H1 (cell line): ENCODE measurements at regions not wholly inside any gene's neighbourhood (a gene's known extent, or its start where the extent isn't known, plus 50 kb on each side); places are given as distances from the start of the nearest gene placed in this dataset.
A peak's percentile ranks its signal among the peaks of the same experiment; 100 is the strongest.

Source experiments
- CTCF ChIA-PET: fragments of 300-600 bp; sonication (Branson Sonifier 250); formaldehyde crosslinking; loops from one replicate; lab custom pipeline; 2021; ENCODE audit not compliant: partially characterized antibody; lab: Charles Lee
- POLR2A ChIA-PET: fragments of 300-600 bp; sonication (Branson Sonifier 250); formaldehyde crosslinking; loops from one replicate; lab custom pipeline; 2021; ENCODE audit warnings: inconsistent platforms; ENCODE audit not compliant: partially characterized antibody; lab: Charles Lee
- DNase-seq, 2 experiments: peaks; one replicate each; pipeline versions ENCODE4 v3.0.0 to v3.0.0-alpha.2; 2010 to 2022; ENCODE audit warnings: low spot score in 2 of 2, low read depth in 1 of 2, mixed read lengths in 1 of 2
- FAIRE-seq: peaks from 2 replicates; lab custom pipeline; 2011; peaks lifted over from hg19 to GRCh38; lab: Jason Lieb, UNC
- H2AFZ ChIP-seq: 2 replicates; pipeline ENCODE4 v1.8.1; 2012; ENCODE audit warnings: low read length, inconsistent platforms
- H2AK5ac ChIP-seq: 2 replicates; pipeline ENCODE4 v1.6.1; 2013; ENCODE audit warnings: low read depth, low read length
- H2BK120ac ChIP-seq: replicated peaks from 2 replicates; pipeline ENCODE3; 2013; ENCODE audit warnings: low read depth, low read length, inconsistent platforms
- H2BK12ac ChIP-seq: 2 replicates; pipeline ENCODE4 v1.6.1; 2013; ENCODE audit warnings: low read depth, low read length
- H2BK15ac ChIP-seq: 2 replicates; pipeline ENCODE4 v1.6.1; 2013; ENCODE audit warnings: low read length
- H2BK20ac ChIP-seq: 2 replicates; pipeline ENCODE4 v1.6.1; 2013; ENCODE audit warnings: low read length
- H2BK5ac ChIP-seq: 2 replicates; pipeline ENCODE4 v1.6.1; 2013; ENCODE audit warnings: low read depth, low read length
- H3K14ac ChIP-seq: 2 replicates; pipeline ENCODE4 v1.6.1; 2013; ENCODE audit warnings: inconsistent platforms; ENCODE audit not compliant: insufficient read length
- H3K18ac ChIP-seq: 2 replicates; pipeline ENCODE4 v1.6.1; 2013; ENCODE audit warnings: low read length; ENCODE audit errors: extremely low read depth
- H3K23ac ChIP-seq: 2 replicates; pipeline ENCODE4 v1.6.1; 2013; ENCODE audit warnings: inconsistent platforms; ENCODE audit not compliant: insufficient read length
- H3K23me2 ChIP-seq: 2 replicates; pipeline ENCODE4 v1.6.1; 2013; ENCODE audit warnings: low read depth, low read length
- H3K27ac ChIP-seq: 2 replicates; pipeline ENCODE4 v1.6.1; 2011; ENCODE audit warnings: low read depth, low read length, inconsistent platforms
- H3K27me3 ChIP-seq, 4 experiments: replicated peaks in 1 of 4; 1 replicate in 1 of 4; 2 replicates in 3 of 4; pipeline versions ENCODE4 v1.6.1 to v1.8.1; 2011 to 2013; ENCODE audit warnings: low read length in 3 of 4, mild to moderate bottlenecking in 3 of 4, inconsistent platforms in 2 of 4, mixed read lengths in 2 of 4, moderate library complexity in 1 of 4; ENCODE audit not compliant: control insufficient read depth in 3 of 4, insufficient read depth in 3 of 4; ENCODE audit errors: extremely low read depth in 1 of 4
- H3K36me3 ChIP-seq, 4 experiments: 2 replicates each; pipeline versions ENCODE4 v1.6.1 to v1.8.1; 2011 to 2013; ENCODE audit warnings: mild to moderate bottlenecking in 4 of 4, low read length in 3 of 4, moderate library complexity in 2 of 4, control low read depth in 1 of 4, inconsistent platforms in 1 of 4; ENCODE audit not compliant: insufficient read depth in 4 of 4, control insufficient read depth in 2 of 4
- H3K4ac ChIP-seq: replicated peaks from 2 replicates; pipeline ENCODE3; 2013; ENCODE audit warnings: low read length, low read depth, mixed read lengths, inconsistent platforms; ENCODE audit not compliant: insufficient read length
- H3K4me1 ChIP-seq, 4 experiments: replicated peaks in 1 of 4; 1 replicate in 1 of 4; 2 replicates in 3 of 4; pipeline versions ENCODE4 v1.6.1 to v1.8.1; 2011 to 2013; ENCODE audit warnings: low read length in 3 of 4, inconsistent platforms in 2 of 4, mixed read lengths in 1 of 4; ENCODE audit not compliant: insufficient read depth in 4 of 4, control insufficient read depth in 3 of 4
- H3K4me2 ChIP-seq, 2 experiments: 2 replicates each; pipeline versions ENCODE4 v1.6.1 to v1.8.1; 2011 to 2013; ENCODE audit warnings: low read depth in 2 of 2, low read length in 2 of 2, control low read depth in 1 of 2, inconsistent platforms in 1 of 2, mild to moderate bottlenecking in 1 of 2; ENCODE audit not compliant: insufficient read depth in 1 of 2
- H3K4me3 ChIP-seq, 4 experiments: fragments of 200-600, 300-600 bp in 1 of 4; sonication (generic), shearing (Covaris generic), sonication (Bioruptor Twin) in 1 of 4; 2 replicates each; pipeline versions ENCODE4 v1.5.1 to v1.8.1; 2011 to 2016; ENCODE audit warnings: low read length in 4 of 4, low read depth in 3 of 4, control low read depth in 2 of 4, inconsistent platforms in 2 of 4, mild to moderate bottlenecking in 2 of 4, mixed read lengths in 1 of 4, moderate library complexity in 1 of 4; ENCODE audit not compliant: insufficient read depth in 2 of 4; ENCODE audit errors: extremely low read depth in 1 of 4
- H3K56ac ChIP-seq: replicated peaks from 2 replicates; pipeline ENCODE3; 2013; ENCODE audit warnings: low read depth, mild to moderate bottlenecking, mixed read lengths, low read length, inconsistent platforms; ENCODE audit not compliant: insufficient read length
- H3K79me1 ChIP-seq: 2 replicates; pipeline ENCODE4 v1.6.1; 2013; ENCODE audit warnings: low read depth, low read length, control low read depth
- H3K79me2 ChIP-seq, 2 experiments: 2 replicates each; pipeline versions ENCODE4 v1.6.1 to v1.8.1; 2012 to 2013; ENCODE audit warnings: low read length in 2 of 2, mild to moderate bottlenecking in 2 of 2, inconsistent platforms in 1 of 2; ENCODE audit not compliant: insufficient read depth in 2 of 2, control insufficient read depth in 1 of 2
- H3K9ac ChIP-seq, 4 experiments: replicated peaks in 1 of 4; 1 replicate in 1 of 4; 2 replicates in 3 of 4; pipeline versions ENCODE4 v1.6.1 to v1.8.1; 2011 to 2013; ENCODE audit warnings: low read depth in 3 of 4, low read length in 3 of 4, control low read depth in 2 of 4, mild to moderate bottlenecking in 2 of 4, moderate library complexity in 2 of 4, inconsistent platforms in 1 of 4; ENCODE audit errors: extremely low read depth in 1 of 4
- H3K9me3 ChIP-seq, 2 experiments: 2 replicates each; pipeline versions ENCODE4 v1.6.1 to v1.8.1; 2012 to 2013; ENCODE audit warnings: mild to moderate bottlenecking in 2 of 2, moderate library complexity in 2 of 2, control low read depth in 1 of 2, inconsistent platforms in 1 of 2, low read depth in 1 of 2, low read length in 1 of 2, mixed read lengths in 1 of 2; ENCODE audit not compliant: insufficient read depth in 2 of 2
- H4K20me1 ChIP-seq, 2 experiments: replicated peaks in 1 of 2; 2 replicates each; pipeline versions ENCODE3 to v1.8.1; 2011 to 2013; ENCODE audit warnings: inconsistent platforms in 2 of 2, low read length in 2 of 2, mild to moderate bottlenecking in 1 of 2; ENCODE audit not compliant: insufficient read depth in 2 of 2, control insufficient read depth in 1 of 2
- H4K5ac ChIP-seq: 2 replicates; pipeline ENCODE4 v1.6.1; 2013; ENCODE audit warnings: low read length, low read depth, mixed read lengths, inconsistent platforms; ENCODE audit not compliant: insufficient read length
- H4K8ac ChIP-seq: 2 replicates; pipeline ENCODE4 v1.8.0; 2013; ENCODE audit warnings: mild to moderate bottlenecking, moderate library complexity, low read length, inconsistent platforms; ENCODE audit not compliant: insufficient read depth; ENCODE audit errors: extremely low read depth
- H4K91ac ChIP-seq: replicated peaks from 2 replicates; pipeline ENCODE3; 2013; ENCODE audit warnings: low read length, mixed read lengths, inconsistent platforms; ENCODE audit not compliant: insufficient read length
- CEBPB ChIP-seq: IDR thresholded peaks from 2 replicates; pipeline ENCODE4 v1.6.1; 2012; ENCODE audit warnings: low read depth, low read length
- KDM4A ChIP-seq: IDR thresholded peaks from one replicate; pipeline ENCODE4 v1.7.1; 2012; ENCODE audit warnings: low read depth, mild to moderate bottlenecking, moderate library complexity, low read length, inconsistent platforms; ENCODE audit not compliant: severe bottlenecking
- WGBS, 2 experiments: shearing (Covaris generic) in 1 of 2; methylation state at CpG; one replicate each; pipeline versions ENCODE4 v1.1.6 to v1.1.7; 2013 to 2015; ENCODE audit warnings: low lambda C conversion rate in 2 of 2, mixed read lengths in 2 of 2, inconsistent platforms in 1 of 2, low coverage in 1 of 2, missing lambda C conversion rate in 1 of 2; ENCODE audit not compliant: insufficient replicate concordance in 2 of 2, insufficient coverage in 1 of 2, insufficient read length in 1 of 2; ENCODE audit errors: extremely low coverage in 1 of 2, missing lambda C conversion rate in 1 of 2; 5-methylcytosine and 5-hydroxymethylcytosine counted together

- no peaks in the 10 kb centered on the region for H3K79me2 ChIP-seq
- POLR2A ChIA-PET: no interaction called here
- no peak overlapping the region for H4K5ac ChIP-seq
- H3K36me3 ChIP-seq: no peaks in the 10 kb centered on the region
- no peaks in the 10 kb centered on the region for H4K20me1 ChIP-seq
- WGBS, 2 experiments: 84% methylated on average over 2 of the region's 2 CpGs; no CpG with 5 or more reads in 1 of the 2 experiments
- H3K23ac ChIP-seq: no peak overlapping the region
- no peak overlapping the region for H4K91ac ChIP-seq
- H3K56ac ChIP-seq: no peak overlapping the region
- no peaks in the 10 kb centered on the region for H3K79me1 ChIP-seq
- H2BK120ac ChIP-seq: no peak overlapping the region
- H3K23me2 ChIP-seq: no peaks in the 10 kb centered on the region
- no peak overlapping the region for H3K14ac ChIP-seq
- H3K27me3 ChIP-seq: no peaks in the 10 kb centered on the region
- no peak for FAIRE-seq
- no peak overlapping the region for H2BK20ac ChIP-seq
- H2BK5ac ChIP-seq: no peak overlapping the region
- H3K9ac ChIP-seq: no peak overlapping the region
- no peak overlapping the region for H3K4me3 ChIP-seq
- H3K18ac ChIP-seq: no peak overlapping the region
- H2BK15ac ChIP-seq: no peak overlapping the region
- peaks cover 7 to 14% of the 10 kb centered on the region in 2 experiments; a peak in 3 of 4 replicates for H3K9me3 ChIP-seq
- no peak overlapping the region for H3K27ac ChIP-seq
- no peak overlapping the region for H4K8ac ChIP-seq
- no peak overlapping the region for H3K4ac ChIP-seq
- H2BK12ac ChIP-seq: no peak overlapping the region
- CTCF ChIA-PET: interaction anchor here (1.2 to 1.5 kb wide), 3 partner anchors 11 to 49 kb away, joined by 3 read pairs; no protein-coding TSS in a partner anchor
- no peaks in the 10 kb centered on the region for H3K4me1 ChIP-seq
- H3K4me2 ChIP-seq: no peak overlapping the region
- no peak overlapping the region for H2AK5ac ChIP-seq
- DNase-seq: no peak
- H2AFZ ChIP-seq: no peak overlapping the region
- TF ChIP-seq CEBPB (0 out of 2 replicates have a peak, but pooled peaks have one; percentile 35), KDM4A (no peak)
Measured at GRCh38 chr6:16811277-16811979, 50.2 kb upstream of the ATXN1 start.
